ENCODE measurements at regions not wholly inside any gene's neighbourhood (a gene's known extent, or its start where the extent isn't known, plus 50 kb on each side); places are given as distances from the start of the nearest gene placed in this dataset.

GRCh38 chr5:74342182-74342581 is 298.3 kb downstream of the ENC1 start:
- Histone ChIP-seq H3K27ac (no peak overlapping the region), H3K9me3 (no peaks in the 10 kb centered on the region), H3K4me3 (no peak overlapping the region), H3K27me3 (no peaks in the 10 kb centered on the region), H3K36me3 (no peaks in the 10 kb centered on the region), H3K4me1 (ENCODE audit: insufficient read depth) (no peaks in the 10 kb centered on the region)
- intact Hi-C loops (cut with DNase I), result no loop called here
- no peak for TF ChIP-seq CTCF (IDR thresholded peaks at IDR 0.05)
- TF ChIP-seq EP300 (IDR thresholded peaks at IDR 0.05), result no peak
- TF ChIP-seq POLR2A (IDR thresholded peaks at IDR 0.05), result no peak
- no peak for DNase-seq
- WGBS, 3 donors, result 37 to 53% (median 46%) methylated on average over 2 of the region's 2 CpGs

GRCh38 chr5:74341221-74341620 is 299.3 kb downstream of the ENC1 start:
- Histone ChIP-seq H3K4me1 (ENCODE audit: insufficient read depth) (no peaks in the 10 kb centered on the region), H3K27me3 (no peaks in the 10 kb centered on the region), H3K27ac (no peak overlapping the region), H3K9me3 (no peaks in the 10 kb centered on the region), H3K4me3 (no peak overlapping the region), H3K36me3 (no peaks in the 10 kb centered on the region)
- intact Hi-C loops (cut with DNase I), result no loop called here
- DNase-seq, result no peak
- 76 to 83% (median 82%) methylated on average over 2 of the region's 2 CpGs for WGBS, 3 donors
- TF ChIP-seq EP300 (IDR thresholded peaks at IDR 0.05) (no peak), CTCF (IDR thresholded peaks at IDR 0.05) (no peak), POLR2A (IDR thresholded peaks at IDR 0.05) (no peak)

- intact Hi-C loops (cut with DNase I), result no loop called here
- TF ChIP-seq CTCF (IDR thresholded peaks at IDR 0.05) (no peak), POLR2A (IDR thresholded peaks at IDR 0.05) (no peak), EP300 (IDR thresholded peaks at IDR 0.05) (no peak)
- 95 to 98% (median 96%) methylated on average over 5 of the region's 5 CpGs for WGBS, 3 donors
Observed at GRCh38 chr5:74340476-74340875, 300.1 kb downstream of the ENC1 start.

GRCh38 chr5:74337984-74338310 is 302.6 kb downstream of the ENC1 start:
- Histone ChIP-seq H3K9me3 (no peaks in the 10 kb centered on the region), H3K4me3 (no peak overlapping the region), H3K27me3 (no peaks in the 10 kb centered on the region), H3K27ac (no peak overlapping the region), H3K36me3 (no peaks in the 10 kb centered on the region), H3K4me1 (ENCODE audit: insufficient read depth) (no peaks in the 10 kb centered on the region)
- TF ChIP-seq EP300 (IDR thresholded peaks at IDR 0.05) (no peak), POLR2A (IDR thresholded peaks at IDR 0.05) (no peak), CTCF (IDR thresholded peaks at IDR 0.05) (no peak)
- intact Hi-C loops (cut with DNase I), result no loop called here
- WGBS, 3 donors, result 17 to 28% (median 26%) methylated on average over 1 of the region's 1 CpG
- DNase-seq, result no peak

More at GRCh38 chr5:74340476-74340875, 300.1 kb downstream of the ENC1 start:
- no peak overlapping the region for H3K4me3 ChIP-seq
- H3K4me1 ChIP-seq (ENCODE audit: insufficient read depth), result no peaks in the 10 kb centered on the region
- H3K9me3 ChIP-seq, result no peaks in the 10 kb centered on the region
- no peaks in the 10 kb centered on the region for H3K36me3 ChIP-seq
- DNase-seq, result no peak
- no peak overlapping the region for H3K27ac ChIP-seq
- no peaks in the 10 kb centered on the region for H3K27me3 ChIP-seq

Measured in ovary (tissue), 7 donors.